Bronchial epithelial cell (primary cell): ENCODE measurements at regions not wholly inside any gene's neighbourhood (a gene's known extent, or its start where the extent isn't known, plus 50 kb on each side); places are given as distances from the start of the nearest gene placed in this dataset.

Experiments used
- DNase-seq: peaks from one replicate; pipeline ENCODE4 v3.0.0-alpha.2; 2010; ENCODE audit warnings: low read depth
- FAIRE-seq: peaks from 2 replicates; lab custom pipeline; 2011; peaks lifted over from hg19 to GRCh38; lab: Jason Lieb, UNC
- H3K27me3 ChIP-seq: 2 replicates; pipeline ENCODE4 v1.5.1; 2011; ENCODE audit warnings: low read length; ENCODE audit not compliant: control insufficient read depth, insufficient read depth
- H3K36me3 ChIP-seq: 2 replicates; pipeline ENCODE4 v1.5.1; 2011; ENCODE audit warnings: low read length; ENCODE audit not compliant: control insufficient read depth, insufficient read depth
- H3K4me3 ChIP-seq: 2 replicates; pipeline ENCODE4 v1.5.1; 2011; ENCODE audit warnings: mild to moderate bottlenecking, low read depth, low read length, control low read depth
- CTCF ChIP-seq: IDR thresholded peaks from 2 replicates; pipeline ENCODE4 v1.5.1; 2011; ENCODE audit warnings: mild to moderate bottlenecking, moderate library complexity, low read length, control low read depth, inconsistent platforms; ENCODE audit not compliant: insufficient read depth, severe bottlenecking

- no peak overlapping the region for H3K4me3 ChIP-seq
- no peaks in the 10 kb centered on the region for H3K27me3 ChIP-seq
- no peaks in the 10 kb centered on the region for H3K36me3 ChIP-seq
- FAIRE-seq (no peak), DNase-seq (no peak)
- no peak for TF ChIP-seq CTCF
These were observed 170.6 kb downstream of the PRDM9 start for GRCh38 chr5:23677996-23678395.

DNA sequence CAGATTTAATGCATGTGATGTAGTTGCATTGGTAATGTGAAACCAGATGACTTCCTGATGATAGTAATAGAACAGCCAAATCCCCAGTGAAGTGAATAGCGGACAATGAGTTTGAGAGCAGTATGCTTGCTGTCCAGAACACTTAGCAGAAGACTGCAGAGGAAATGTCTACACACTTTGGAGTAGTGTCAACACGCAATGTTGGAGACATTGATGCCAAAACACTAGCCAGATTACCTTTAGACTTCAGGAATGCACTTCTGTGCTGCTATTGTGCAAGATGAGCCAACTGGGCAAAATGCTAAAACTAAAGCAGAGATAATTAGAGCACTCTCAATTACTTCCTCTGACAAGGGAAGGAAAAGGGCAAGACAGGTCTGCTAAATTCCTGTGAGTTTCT lies 176.7 kb downstream of the PRDM9 start:
- H3K4me3 ChIP-seq, result no peak overlapping the region
- no peaks in the 10 kb centered on the region for H3K36me3 ChIP-seq
- H3K27me3 ChIP-seq, result no peaks in the 10 kb centered on the region
- peak; percentile 32 for FAIRE-seq
- DNase-seq, result no peak
- TF ChIP-seq CTCF, result no peak

GRCh38 chr5:23703940-23704855 lies 196.8 kb downstream of the PRDM9 start:
- DNase-seq (peak; percentile 73), FAIRE-seq (no peak)
- no peak for TF ChIP-seq CTCF
- no peak overlapping the region for H3K4me3 ChIP-seq
- H3K36me3 ChIP-seq, result no peaks in the 10 kb centered on the region
- no peaks in the 10 kb centered on the region for H3K27me3 ChIP-seq

- FAIRE-seq, result no peak
- Histone ChIP-seq H3K4me3 (no peak overlapping the region), H3K36me3 (no peaks in the 10 kb centered on the region), H3K27me3 (no peaks in the 10 kb centered on the region)
- no peak for TF ChIP-seq CTCF
- DNase-seq, result no peak
These were observed 210.1 kb downstream of the PRDM9 start for GRCh38 chr5:23717486-23717885.

GRCh38 chr5:23718564-23718963 lies 211.2 kb downstream of the PRDM9 start:
- Histone ChIP-seq H3K4me3 (no peak overlapping the region), H3K36me3 (no peaks in the 10 kb centered on the region), H3K27me3 (no peaks in the 10 kb centered on the region)
- FAIRE-seq (no peak), DNase-seq (no peak)
- no peak for TF ChIP-seq CTCF
